ENCODE measurements at regions not wholly inside any gene's neighbourhood (a gene's known extent, or its start where the extent isn't known, plus 50 kb on each side); places are given as distances from the start of the nearest gene placed in this dataset.

GRCh38 chr2:239688840-239689239, 288.0 kb upstream of the HDAC4 start:
- no peak for DNase-seq (ENCODE audit: low read depth)
- no peak overlapping the region for H3K4me3 ChIP-seq (ENCODE audit: low read depth, low read length)

GRCh38 chr2:239688122-239688681, 287.4 kb upstream of the HDAC4 start:
- TF ChIP-seq, protein P1, sequence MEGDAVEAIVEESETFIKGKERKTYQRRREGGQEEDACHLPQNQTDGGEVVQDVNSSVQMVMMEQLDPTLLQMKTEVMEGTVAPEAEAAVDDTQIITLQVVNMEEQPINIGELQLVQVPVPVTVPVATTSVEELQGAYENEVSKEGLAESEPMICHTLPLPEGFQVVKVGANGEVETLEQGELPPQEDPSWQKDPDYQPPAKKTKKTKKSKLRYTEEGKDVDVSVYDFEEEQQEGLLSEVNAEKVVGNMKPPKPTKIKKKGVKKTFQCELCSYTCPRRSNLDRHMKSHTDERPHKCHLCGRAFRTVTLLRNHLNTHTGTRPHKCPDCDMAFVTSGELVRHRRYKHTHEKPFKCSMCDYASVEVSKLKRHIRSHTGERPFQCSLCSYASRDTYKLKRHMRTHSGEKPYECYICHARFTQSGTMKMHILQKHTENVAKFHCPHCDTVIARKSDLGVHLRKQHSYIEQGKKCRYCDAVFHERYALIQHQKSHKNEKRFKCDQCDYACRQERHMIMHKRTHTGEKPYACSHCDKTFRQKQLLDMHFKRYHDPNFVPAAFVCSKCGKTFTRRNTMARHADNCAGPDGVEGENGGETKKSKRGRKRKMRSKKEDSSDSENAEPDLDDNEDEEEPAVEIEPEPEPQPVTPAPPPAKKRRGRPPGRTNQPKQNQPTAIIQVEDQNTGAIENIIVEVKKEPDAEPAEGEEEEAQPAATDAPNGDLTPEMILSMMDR (IDR thresholded peaks at IDR 0.05; ENCODE audit: insufficient read depth, low read depth, low read length): peak; percentile 43

More at GRCh38 chr2:239688840-239689239, 288.0 kb upstream of the HDAC4 start:
- TF ChIP-seq, protein P1 (IDR thresholded peaks at IDR 0.05; ENCODE audit: insufficient read depth, low read depth, low read length): no peak

GRCh38 chr2:239687441-239687840, 286.6 kb upstream of the HDAC4 start:
- no peak overlapping the region for H3K4me3 ChIP-seq (ENCODE audit: low read depth, low read length)
- DNase-seq (ENCODE audit: low read depth): no peak
- TF ChIP-seq, protein P1 (IDR thresholded peaks at IDR 0.05; ENCODE audit: insufficient read depth, low read depth, low read length): no peak

More at GRCh38 chr2:239688122-239688681, 287.4 kb upstream of the HDAC4 start:
- peak; percentile 7 for DNase-seq (ENCODE audit: low read depth)
- H3K4me3 ChIP-seq (ENCODE audit: low read depth, low read length): no peak overlapping the region

- H3K4me3 ChIP-seq (ENCODE audit: low read depth, low read length): no peak overlapping the region
- no peak for DNase-seq (ENCODE audit: low read depth)
- TF ChIP-seq, protein P1 (IDR thresholded peaks at IDR 0.05; ENCODE audit: insufficient read depth, low read depth, low read length): no peak
Observed at GRCh38 chr2:239685965-239686364, 285.1 kb upstream of the HDAC4 start.

DNA sequence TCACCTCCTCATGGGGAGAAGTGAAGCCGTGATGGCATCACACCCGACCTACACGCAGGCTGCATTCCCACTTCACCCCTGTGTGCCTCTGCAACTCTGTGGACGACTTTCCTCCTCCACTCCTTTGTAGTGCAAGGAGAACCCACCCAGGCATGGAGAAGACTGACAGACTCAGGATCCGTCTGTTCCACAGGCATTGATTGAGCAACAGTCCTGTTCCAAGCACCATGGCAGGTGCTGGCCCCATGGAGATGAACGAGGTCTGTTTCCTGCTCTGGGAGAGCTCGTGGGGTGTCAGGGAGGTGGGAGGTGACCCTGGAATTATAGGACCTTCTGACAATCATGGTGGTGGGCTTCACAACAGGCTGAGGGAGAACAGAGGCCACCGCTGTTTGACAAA, 284.7 kb upstream of the HDAC4 start:
- DNase-seq (ENCODE audit: low read depth): no peak
- H3K4me3 ChIP-seq (ENCODE audit: low read depth, low read length): no peak overlapping the region
- TF ChIP-seq, protein P1 (IDR thresholded peaks at IDR 0.05; ENCODE audit: insufficient read depth, low read depth, low read length): no peak

GRCh38 chr2:239684996-239685395, 284.2 kb upstream of the HDAC4 start:
- DNase-seq (ENCODE audit: low read depth): no peak
- H3K4me3 ChIP-seq (ENCODE audit: low read depth, low read length): no peak overlapping the region
- TF ChIP-seq, protein P1 (IDR thresholded peaks at IDR 0.05; ENCODE audit: insufficient read depth, low read depth, low read length): no peak

GRCh38 chr2:239684271-239684810, 283.5 kb upstream of the HDAC4 start:
- TF ChIP-seq, protein P1 (IDR thresholded peaks at IDR 0.05; ENCODE audit: insufficient read depth, low read depth, low read length): no peak
- DNase-seq (ENCODE audit: low read depth): no peak
- no peak overlapping the region for H3K4me3 ChIP-seq (ENCODE audit: low read depth, low read length)
